Mucosa of descending colon (tissue), 3 donors: ENCODE measurements at regions not wholly inside any gene's neighbourhood (a gene's known extent, or its start where the extent isn't known, plus 50 kb on each side); places are given as distances from the start of the nearest gene placed in this dataset.

Experiments used
- ATAC-seq: fragments of 200-7000 bp; cut with Tn5 transposase; one replicate; pipeline ENCODE4 v1.9.1; 2020; ENCODE audit warnings: mild to moderate bottlenecking, moderate library complexity
- DNase-seq, 3 donors: peaks; one replicate each; pipeline ENCODE4 v3.0.0-alpha.2; 2020
- H3K36me3 ChIP-seq: fragments of 200-600 bp; one replicate; pipeline ENCODE4 v1.8.0; 2021; ENCODE audit warnings: low read depth, mild to moderate bottlenecking
- H3K4me1 ChIP-seq: fragments of 200-600 bp; one replicate; pipeline ENCODE4 v1.8.0; 2021; ENCODE audit warnings: low read depth, mild to moderate bottlenecking
- H3K4me3 ChIP-seq: fragments of 200-600 bp; one replicate; pipeline ENCODE4 v1.8.0; 2021; ENCODE audit warnings: mild to moderate bottlenecking
- H3K9me3 ChIP-seq: fragments of 200-600 bp; one replicate; pipeline ENCODE4 v1.8.0; 2021; ENCODE audit warnings: mild to moderate bottlenecking
- CTCF ChIP-seq: fragments of 200-600 bp; IDR thresholded peaks from one replicate; pipeline ENCODE4 v1.8.0; 2022; ENCODE audit warnings: antibody characterized with exemption, mild to moderate bottlenecking
- intact Hi-C, 2 donors: fragments of 100-400 bp; cut with DNase I in 1 of 2; cut with micrococcal nuclease in 1 of 2; formaldehyde crosslinking; loops; one replicate each; pipeline versions ENCODE4 v1.11.0 to v1.11.1; 2022; cut with DNase I, micrococcal nuclease
- donor health status: DM: no; HTN: no; CAD: no; lungs with moderate emphysema.
- donor health status: DM: no; HTN: no; CAD: no.
- donor health status: DM: no; HTN: yes; CAD: no.

DNA sequence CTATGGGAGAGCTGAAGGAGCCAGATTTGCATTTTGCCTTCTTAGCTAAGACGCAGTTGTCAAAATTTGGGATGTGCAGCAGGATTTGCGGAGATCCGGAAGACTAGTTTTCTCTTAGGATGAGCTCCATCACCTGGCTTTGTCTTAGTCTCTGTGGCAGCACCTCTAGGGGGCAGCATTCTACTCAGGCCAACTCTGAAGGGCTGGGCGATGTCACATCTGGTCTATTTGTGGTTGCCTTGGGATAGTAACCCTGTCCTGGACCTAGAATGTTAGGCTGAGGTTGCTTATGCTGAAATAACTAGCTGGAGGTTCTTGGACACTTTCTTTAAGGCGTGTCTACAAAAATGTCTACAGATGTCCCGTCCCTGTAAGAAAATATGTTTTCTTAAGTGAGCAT is 116.2 kb downstream of the FAT3 start:
- TF ChIP-seq CTCF, result no peak
- Histone ChIP-seq H3K36me3 (no peaks in the 10 kb centered on the region), H3K4me1 (no peaks in the 10 kb centered on the region), H3K9me3 (no peaks in the 10 kb centered on the region), H3K4me3 (no peak overlapping the region)
- DNase-seq (peak in 2 of 3 donors; percentile 23 to 30), ATAC-seq (no peak)
- intact Hi-C loops, result no loop called here

DNA sequence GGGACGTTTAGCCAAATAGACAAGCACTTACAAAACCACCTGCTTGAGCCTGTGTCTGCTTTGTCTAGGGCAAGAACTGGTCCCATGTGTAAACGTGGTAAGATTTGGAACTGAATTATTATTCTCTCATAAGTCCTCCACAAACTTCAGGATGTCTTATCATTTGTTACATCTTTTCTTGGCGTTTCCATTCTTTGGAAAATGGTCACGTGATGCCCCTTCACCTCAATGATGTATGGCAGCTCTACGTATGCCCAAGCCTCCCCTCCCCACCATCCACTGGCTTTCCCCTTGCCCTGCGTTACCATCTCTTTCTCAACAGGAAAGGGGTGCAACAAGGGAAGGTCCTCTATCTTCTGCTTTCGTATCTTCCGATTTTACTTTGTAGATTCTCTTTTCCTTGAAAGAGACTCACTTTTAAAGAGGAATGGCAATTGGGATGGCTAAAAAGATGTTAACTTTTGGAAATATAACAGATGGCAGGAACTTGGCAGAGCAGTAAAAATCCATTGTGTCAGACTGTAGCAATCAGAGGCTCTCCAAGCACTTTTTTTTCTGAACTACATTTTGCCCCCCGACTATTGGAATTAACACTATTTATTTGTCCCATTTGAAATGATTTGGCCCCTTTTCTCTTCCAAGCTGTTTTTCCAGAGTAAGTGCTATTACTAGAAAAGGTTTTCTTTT is 117.6 kb downstream of the FAT3 start:
- TF ChIP-seq CTCF, result no peak
- intact Hi-C loops, result no loop called here
- H3K36me3 ChIP-seq, result no peaks in the 10 kb centered on the region
- H3K9me3 ChIP-seq, result no peaks in the 10 kb centered on the region
- H3K4me1 ChIP-seq, result no peaks in the 10 kb centered on the region
- DNase-seq, result no peak
- H3K4me3 ChIP-seq, result no peak overlapping the region
- ATAC-seq, result no peak

GRCh38 chr11:92342886-92343285 is 118.3 kb downstream of the FAT3 start:
- H3K4me1 ChIP-seq, result no peaks in the 10 kb centered on the region

GRCh38 chr11:92346220-92346619 is 121.6 kb downstream of the FAT3 start:
- no peak for DNase-seq
- H3K9me3 ChIP-seq, result no peaks in the 10 kb centered on the region
- no peak for ATAC-seq
- H3K4me3 ChIP-seq, result no peak overlapping the region
- TF ChIP-seq CTCF, result no peak
- H3K4me1 ChIP-seq, result no peaks in the 10 kb centered on the region
- intact Hi-C loops, result no loop called here
- no peaks in the 10 kb centered on the region for H3K36me3 ChIP-seq

More at GRCh38 chr11:92342886-92343285, 118.3 kb downstream of the FAT3 start:
- H3K9me3 ChIP-seq, result no peaks in the 10 kb centered on the region
- ATAC-seq (no peak), DNase-seq (no peak)
- no peaks in the 10 kb centered on the region for H3K36me3 ChIP-seq
- intact Hi-C loops, result no loop called here
- H3K4me3 ChIP-seq, result no peak overlapping the region
- no peak for TF ChIP-seq CTCF

GRCh38 chr11:92347454-92347853 is 122.8 kb downstream of the FAT3 start:
- no peaks in the 10 kb centered on the region for H3K4me1 ChIP-seq
- DNase-seq (no peak), ATAC-seq (no peak)
- no peak overlapping the region for H3K4me3 ChIP-seq
- intact Hi-C loops, result no loop called here
- no peaks in the 10 kb centered on the region for H3K9me3 ChIP-seq
- no peaks in the 10 kb centered on the region for H3K36me3 ChIP-seq
- no peak for TF ChIP-seq CTCF
